Activated CD4-positive, alpha-beta T cell treated with anti-CD3 and anti-CD28 coated beads, Interleukin-2, amount 50 U/mL, for 4 hours (primary cell): ENCODE measurements at regions not wholly inside any gene's neighbourhood (a gene's known extent, or its start where the extent isn't known, plus 50 kb on each side); places are given as distances from the start of the nearest gene placed in this dataset.
"Not testable (repeated sequence)": the region's sequence is repeated elsewhere in the genome, so short reads cannot be mapped to it uniquely, and the experiment has no call there.

Experiments used
- DNase-seq, 2 experiments: peaks; one replicate each; pipeline ENCODE4 v3.0.0-alpha.2; 2020

- DNase-seq, result no peak
Observed at GRCh38 chr3:158882445-158882844, 80.6 kb downstream of the MFSD1 start.

- no peak for DNase-seq
Observed at GRCh38 chr3:158896729-158897128, 94.9 kb downstream of the MFSD1 start.

- no peak for DNase-seq
Observed at GRCh38 chr3:158906749-158907148, 104.9 kb downstream of the MFSD1 start.

- DNase-seq, result no peak
Observed at GRCh38 chr3:158908187-158908734, 106.4 kb downstream of the MFSD1 start.

GRCh38 chr3:158909870-158910269 lies 108.0 kb downstream of the MFSD1 start:
- no peak for DNase-seq

GRCh38 chr3:158911586-158911985 lies 109.7 kb downstream of the MFSD1 start:
- no peak for DNase-seq

- DNase-seq, result no peak
Observed at GRCh38 chr3:158912188-158912587, 110.3 kb downstream of the MFSD1 start.

GRCh38 chr3:158912621-158913020 lies 110.8 kb downstream of the MFSD1 start:
- DNase-seq, result no peak

GRCh38 chr3:158916111-158916510 lies 114.3 kb downstream of the MFSD1 start:
- DNase-seq, result no peak

GRCh38 chr3:158918008-158918407 lies 116.2 kb downstream of the MFSD1 start:
- DNase-seq, result no peak

- DNase-seq, result no peak
Observed at GRCh38 chr3:158918451-158918850, 116.6 kb downstream of the MFSD1 start.

- DNase-seq, result no peak
Observed at GRCh38 chr3:158920371-158920770, 118.5 kb downstream of the MFSD1 start.

- DNase-seq, result no peak
Observed at GRCh38 chr3:158925021-158925420, 123.2 kb downstream of the MFSD1 start.

- DNase-seq, result no peak
Observed at GRCh38 chr3:158925828-158926494, 124.1 kb downstream of the MFSD1 start.

GRCh38 chr3:158935846-158936245 lies 134.0 kb downstream of the MFSD1 start:
- DNase-seq, result no peak

- DNase-seq, result no peak
Observed at GRCh38 chr3:158936530-158937113, 134.8 kb downstream of the MFSD1 start.

GRCh38 chr3:158950178-158950901 lies 148.5 kb downstream of the MFSD1 start:
- DNase-seq, result no peak

GRCh38 chr3:158953131-158953530 lies 151.3 kb downstream of the MFSD1 start:
- no peak for DNase-seq

GRCh38 chr3:158954420-158954819 lies 152.6 kb downstream of the MFSD1 start:
- no peak for DNase-seq

- DNase-seq, result not testable (repeated sequence)
Observed at GRCh38 chr3:158957777-158958176, 155.9 kb downstream of the MFSD1 start.

GRCh38 chr3:158958873-158959272 lies 157.0 kb downstream of the MFSD1 start:
- DNase-seq, result no peak

GRCh38 chr3:158961471-158961870 lies 159.6 kb downstream of the MFSD1 start:
- no peak for DNase-seq

GRCh38 chr3:158961911-158962310 lies 160.1 kb downstream of the MFSD1 start:
- no peak for DNase-seq

GRCh38 chr3:158970006-158970405 lies 168.2 kb downstream of the MFSD1 start:
- no peak for DNase-seq
